HG03108 (cell line): ENCODE measurements at regions not wholly inside any gene's neighbourhood (a gene's known extent, or its start where the extent isn't known, plus 50 kb on each side); places are given as distances from the start of the nearest gene placed in this dataset.
"Not testable (repeated sequence)": the region's sequence is repeated elsewhere in the genome, so short reads cannot be mapped to it uniquely, and the experiment has no call there.

Experiments used
- ATAC-seq: cut with Tn5 transposase; IDR thresholded peaks from one replicate; pipeline ENCODE4 v1.9.1; 2021; ENCODE audit warnings: moderate library complexity; ENCODE audit not compliant: unreplicated experiment

GRCh38 chr4:171378323-171378722 lies 434.9 kb upstream of the GALNTL6 start:
- ATAC-seq = no peak

- ATAC-seq = no peak
Measured at GRCh38 chr4:171376724-171377123, 436.5 kb upstream of the GALNTL6 start.

GRCh38 chr4:171353535-171353934 lies 459.7 kb upstream of the GALNTL6 start:
- ATAC-seq = no peak

DNA sequence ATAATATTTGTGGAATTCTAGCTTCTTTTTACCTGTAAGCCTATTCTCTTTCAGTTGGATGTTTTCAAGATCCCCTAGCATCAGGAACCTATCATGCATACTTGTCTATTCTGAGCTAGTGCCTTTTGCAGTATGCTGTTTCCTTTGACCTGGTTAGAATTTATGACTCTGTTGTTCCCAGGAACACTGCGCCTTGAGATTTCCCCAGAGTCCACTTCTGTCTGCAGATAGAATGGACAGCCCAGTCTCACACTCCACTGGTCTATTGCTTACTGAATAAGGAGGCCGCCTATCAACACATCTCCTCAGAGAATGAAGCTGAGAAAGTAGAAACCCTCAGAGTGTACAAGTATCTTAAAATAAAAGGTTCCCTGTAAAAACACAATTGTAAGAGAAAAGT lies 465.1 kb upstream of the GALNTL6 start:
- ATAC-seq = no peak

- ATAC-seq = no peak
Measured at GRCh38 chr4:171342646-171343045, 470.6 kb upstream of the GALNTL6 start.

- ATAC-seq = no peak
Measured at GRCh38 chr4:171340258-171340657, 472.9 kb upstream of the GALNTL6 start.

GRCh38 chr4:171334549-171334948 lies 478.7 kb upstream of the GALNTL6 start:
- no peak for ATAC-seq

GRCh38 chr4:171308661-171309060 lies 504.5 kb upstream of the GALNTL6 start:
- ATAC-seq = no peak

DNA sequence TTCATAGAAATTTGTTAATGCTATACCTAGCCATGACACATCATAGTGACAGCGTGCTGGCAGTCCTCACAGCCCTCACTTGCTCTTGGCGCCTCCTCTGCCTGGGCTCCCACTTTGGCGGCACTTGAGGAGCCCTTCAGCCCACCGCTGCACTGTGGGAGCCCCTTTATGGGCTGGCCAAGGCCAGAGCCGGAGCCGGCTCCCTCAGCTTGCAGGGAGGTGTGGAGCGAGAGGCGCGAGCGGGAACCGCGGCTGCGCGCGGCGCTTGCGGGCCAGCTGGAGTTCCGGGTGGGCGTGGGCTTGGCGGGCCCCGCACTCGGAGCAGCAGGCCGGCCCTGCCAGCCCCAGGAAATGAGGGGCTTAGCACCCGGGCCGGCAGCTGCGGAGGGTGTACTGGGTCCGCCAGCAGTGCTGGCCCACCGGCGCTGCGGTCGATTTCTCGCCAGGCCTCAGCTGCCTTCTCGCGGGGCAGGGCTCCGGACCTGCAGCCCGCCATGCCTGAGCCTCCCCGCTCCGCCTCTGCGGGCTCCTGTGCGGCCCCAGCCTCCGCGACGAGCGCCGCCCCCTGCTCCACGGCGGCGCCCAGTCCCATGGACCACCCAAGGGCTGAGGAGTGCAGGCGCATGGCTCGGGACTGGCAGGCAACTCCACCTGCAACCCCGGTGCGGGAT lies 515.0 kb upstream of the GALNTL6 start:
- ATAC-seq = not testable (repeated sequence)

DNA sequence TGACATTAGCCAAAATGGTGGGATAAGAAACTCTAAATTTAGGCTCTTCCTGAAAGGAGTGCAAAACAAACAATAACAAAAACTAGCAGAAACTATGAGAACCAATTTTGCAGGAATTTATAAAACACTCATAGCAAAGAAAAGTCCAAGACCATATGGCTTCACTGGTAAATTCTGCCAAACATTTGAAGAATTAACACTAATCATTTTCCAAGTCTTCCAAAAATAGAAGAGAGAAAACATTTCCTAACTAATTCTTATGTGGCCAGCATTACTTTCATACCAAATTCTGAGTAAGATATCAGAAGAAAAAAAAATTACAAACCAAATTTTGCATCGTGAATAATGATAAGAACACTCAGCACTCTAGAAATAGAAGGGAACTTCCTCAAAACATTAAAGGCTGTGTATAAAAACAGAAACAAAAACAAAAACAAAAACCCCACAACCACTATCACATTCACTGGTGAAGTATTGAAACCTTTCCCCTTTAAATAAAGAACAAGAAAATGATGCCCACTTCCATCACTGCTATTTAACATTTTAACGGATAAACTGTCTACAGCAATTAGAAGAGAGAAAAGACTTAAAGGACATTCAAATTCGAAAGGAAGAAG lies 524.3 kb upstream of the GALNTL6 start:
- no peak for ATAC-seq

- ATAC-seq = no peak
Measured at GRCh38 chr4:171281359-171281758, 531.8 kb upstream of the GALNTL6 start.

GRCh38 chr4:171279131-171279530 lies 534.1 kb upstream of the GALNTL6 start:
- ATAC-seq = no peak

DNA sequence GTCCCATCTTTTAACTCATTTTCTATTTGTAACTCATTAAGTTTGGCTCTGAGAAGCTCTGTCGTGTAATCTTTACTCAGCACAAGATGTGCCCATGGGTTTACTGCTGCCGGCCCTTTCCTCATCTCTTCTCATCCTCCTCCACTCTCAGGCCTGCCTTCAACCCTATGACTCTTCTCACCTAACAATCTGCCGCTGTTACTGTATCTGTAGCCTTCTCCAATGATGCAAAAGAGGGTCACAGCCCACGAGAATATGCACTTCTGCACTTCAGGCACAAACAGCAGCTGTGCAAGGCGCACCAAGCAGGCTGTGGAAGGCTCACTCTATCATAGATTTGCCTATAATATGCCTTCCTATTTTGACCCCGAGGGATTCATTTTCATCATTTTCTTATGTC lies 546.5 kb upstream of the GALNTL6 start:
- no peak for ATAC-seq

DNA sequence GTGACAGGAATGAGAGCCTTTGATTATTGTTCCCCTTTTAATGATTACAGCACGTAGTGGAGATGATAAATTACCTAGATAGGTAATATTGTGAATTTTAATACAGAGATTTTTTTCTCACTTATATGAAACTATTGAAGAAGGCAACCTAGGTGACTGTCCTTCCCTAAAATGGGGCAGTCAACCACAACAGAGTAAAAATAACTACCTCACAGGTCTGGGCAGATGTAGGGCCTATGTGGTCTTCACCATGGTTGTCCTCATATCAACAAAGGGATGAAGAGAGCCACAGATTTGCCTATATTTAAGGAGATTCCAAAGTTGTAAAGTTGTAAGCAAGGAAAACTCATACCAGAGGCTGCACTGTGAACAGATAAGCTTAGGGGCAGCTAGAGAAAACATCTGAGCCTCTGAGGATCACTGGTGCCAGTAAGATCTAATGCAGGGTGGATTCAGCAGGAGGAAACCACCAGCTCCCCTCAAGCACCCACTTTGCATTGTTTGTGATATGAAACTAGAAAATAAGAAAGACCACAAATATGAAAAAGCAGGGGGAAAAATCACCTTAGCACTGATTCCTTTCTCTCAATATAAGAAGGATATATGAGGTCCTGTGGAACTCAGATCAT lies 547.9 kb upstream of the GALNTL6 start:
- ATAC-seq = no peak

DNA sequence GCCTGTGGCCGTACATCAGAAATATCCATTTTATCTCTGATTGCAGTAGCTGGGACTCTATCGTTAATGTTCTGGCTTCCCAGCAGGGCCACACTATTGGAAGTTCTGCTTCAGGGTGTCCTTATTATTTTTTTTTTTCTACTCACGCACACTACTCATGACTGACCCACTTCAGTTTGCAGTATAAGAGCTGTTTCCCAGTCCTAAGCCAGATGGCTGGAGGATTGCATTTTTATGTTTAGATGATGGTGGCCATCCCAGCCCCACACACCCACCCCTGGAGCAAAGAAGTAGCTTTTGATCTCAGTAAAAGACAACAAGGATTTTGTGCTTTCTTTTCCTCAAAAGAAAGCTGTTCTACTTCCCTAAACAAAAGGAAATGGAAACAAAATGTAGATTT lies 557.0 kb upstream of the GALNTL6 start:
- no peak for ATAC-seq

GRCh38 chr4:171246948-171247347 lies 566.3 kb upstream of the GALNTL6 start:
- ATAC-seq = no peak

GRCh38 chr4:171242831-171243230 lies 570.4 kb upstream of the GALNTL6 start:
- ATAC-seq = no peak

DNA sequence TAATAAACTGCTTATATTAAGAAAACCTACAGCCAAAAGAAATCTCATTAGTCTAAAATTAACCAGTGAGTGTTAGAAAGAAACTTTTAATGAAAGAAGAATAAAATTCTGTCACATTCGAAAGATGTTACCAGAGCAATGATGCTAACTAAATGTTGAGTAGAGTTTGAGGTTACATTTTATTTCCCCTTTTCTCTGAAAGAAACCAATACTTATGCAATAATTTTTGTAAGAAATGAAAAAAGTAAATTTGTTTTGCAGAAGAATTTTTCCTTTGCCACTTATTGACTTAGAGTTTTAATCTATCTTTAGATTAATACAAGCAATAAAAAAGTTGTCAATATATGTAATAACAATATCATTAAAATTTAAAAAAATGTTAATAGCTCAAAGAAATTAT lies 574.0 kb upstream of the GALNTL6 start:
- ATAC-seq = no peak

GRCh38 chr4:171235521-171235920 lies 577.7 kb upstream of the GALNTL6 start:
- ATAC-seq = no peak

DNA sequence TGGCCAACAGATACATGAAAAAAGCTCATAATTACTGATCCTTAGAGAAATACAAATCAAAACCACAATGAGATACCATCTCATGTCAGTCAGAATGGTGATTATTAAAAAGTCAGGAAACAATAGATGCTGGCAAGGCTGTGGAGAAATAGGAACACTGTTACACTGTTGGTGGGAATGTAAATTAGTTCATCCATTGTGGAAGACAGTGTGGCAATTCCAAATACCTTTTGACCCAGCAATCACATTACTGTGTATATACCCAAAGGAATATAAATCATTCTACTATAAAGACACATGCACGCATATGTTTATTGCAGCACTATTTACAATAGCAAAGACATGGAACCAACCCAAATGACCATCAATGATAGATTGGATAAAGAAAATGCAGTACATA lies 583.9 kb upstream of the GALNTL6 start:
- not testable (repeated sequence) for ATAC-seq

DNA sequence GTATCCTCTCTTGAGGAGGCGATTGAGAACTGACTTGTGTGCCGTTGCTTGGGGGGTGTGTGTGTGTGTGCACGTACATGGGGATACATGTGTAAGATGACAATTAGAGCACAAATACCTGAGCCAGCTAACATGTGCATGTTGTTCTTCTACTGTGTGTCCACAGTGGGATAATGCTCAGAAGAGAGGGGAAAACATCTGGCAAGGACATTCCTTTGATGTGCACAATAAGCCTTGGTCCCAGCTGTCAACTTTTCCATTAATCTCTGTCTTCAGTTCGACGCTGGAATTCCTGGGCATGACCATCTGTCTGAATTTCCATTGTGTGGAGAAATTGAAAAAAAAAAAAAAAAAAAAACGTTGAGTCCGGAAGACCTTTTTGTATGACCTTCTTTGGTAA lies 592.0 kb upstream of the GALNTL6 start:
- no peak for ATAC-seq

- no peak for ATAC-seq
Measured at GRCh38 chr4:171203425-171203824, 609.8 kb upstream of the GALNTL6 start.
